Stromal cell of bone marrow (primary cell): ENCODE measurements at regions not wholly inside any gene's neighbourhood (a gene's known extent, or its start where the extent isn't known, plus 50 kb on each side); places are given as distances from the start of the nearest gene placed in this dataset.
A peak's percentile ranks its signal among the peaks of the same experiment; 100 is the strongest.

Source experiments
- DNase-seq: peaks from one replicate; pipeline ENCODE4 v3.0.0-alpha.2; 2012; ENCODE audit warnings: low read depth

DNA sequence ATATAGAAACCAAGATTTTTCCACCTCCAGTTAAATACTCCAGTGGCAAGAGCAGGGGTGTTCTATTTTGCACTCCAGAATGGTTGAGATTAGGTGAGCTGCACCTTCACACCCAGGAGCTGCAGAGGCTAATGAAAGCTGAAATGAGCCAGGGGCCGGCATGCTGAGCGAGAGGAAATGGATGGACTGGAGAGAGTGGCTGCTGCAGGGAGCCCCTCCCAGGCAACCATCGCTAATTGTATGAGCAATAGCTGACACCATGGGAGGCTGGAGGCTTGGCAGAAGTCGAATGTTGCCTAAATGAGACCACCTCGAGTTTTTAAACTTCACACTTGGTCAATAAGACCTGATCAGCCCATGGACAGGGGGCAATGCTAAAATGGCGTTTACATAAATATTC lies 301.8 kb upstream of the TMPO start:
- no peak for DNase-seq

DNA sequence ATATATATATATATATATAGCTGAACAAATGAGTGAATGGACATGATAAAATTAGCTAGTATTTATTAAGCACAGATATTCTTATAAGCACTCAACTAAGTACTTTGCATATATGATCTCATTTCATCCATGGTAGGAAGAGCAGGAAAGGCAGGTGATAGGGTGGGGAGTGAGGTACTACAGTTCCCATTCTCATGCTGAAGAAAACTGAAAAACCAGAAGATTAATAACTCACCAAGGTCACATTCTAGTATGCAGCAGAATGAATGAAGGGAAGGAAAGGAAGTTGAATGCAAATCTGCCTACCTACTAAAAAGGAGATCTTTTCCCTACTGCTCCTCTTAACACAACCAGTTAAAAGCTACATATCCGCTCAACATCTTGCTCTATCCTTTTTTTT lies 298.1 kb upstream of the TMPO start:
- no peak for DNase-seq

DNA sequence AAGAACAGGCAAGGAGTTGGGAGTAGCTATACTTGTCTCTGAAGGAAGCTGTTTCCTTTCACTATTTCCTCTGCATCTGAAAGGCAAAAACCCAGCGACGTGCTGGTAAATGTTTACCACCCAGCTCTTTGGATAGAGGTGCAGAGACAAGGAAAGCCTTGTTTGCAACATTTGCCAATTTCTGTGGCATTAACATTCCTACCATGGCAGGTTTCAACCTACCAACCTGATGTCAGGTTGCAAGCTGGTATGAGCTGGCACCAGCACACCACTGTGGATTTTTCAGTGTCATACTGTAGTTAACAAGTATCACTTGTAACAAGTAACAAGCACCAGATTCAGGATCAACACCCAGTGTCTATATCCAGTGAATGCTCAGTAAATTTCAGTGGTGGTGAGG lies 294.8 kb upstream of the TMPO start:
- no peak for DNase-seq

DNA sequence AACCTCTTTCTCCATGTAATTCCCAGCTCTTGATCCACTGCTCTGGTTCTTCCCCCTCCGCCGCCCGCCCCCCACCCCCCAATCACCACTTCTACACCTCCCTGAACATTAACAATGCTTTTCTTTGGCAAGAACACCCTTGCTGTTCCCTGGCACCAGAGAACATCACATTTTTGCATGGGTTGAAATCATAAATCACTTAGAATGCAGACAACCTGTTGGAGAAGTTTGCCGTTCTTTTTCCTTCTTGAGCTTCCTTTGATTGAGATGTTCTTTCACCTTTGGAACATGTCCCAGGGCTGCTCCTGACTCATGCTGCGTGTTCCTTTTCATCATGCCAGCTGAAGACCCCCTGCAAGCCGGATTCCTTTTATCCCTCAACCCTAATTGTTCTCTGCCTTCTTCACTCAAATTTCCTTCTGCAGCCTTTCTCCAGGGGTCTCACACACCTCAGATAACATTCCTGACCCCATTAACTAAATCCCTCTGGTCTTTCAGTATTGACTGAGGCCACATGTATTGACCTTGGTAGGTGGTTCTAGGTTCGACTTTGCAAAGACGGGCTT lies 294.1 kb upstream of the TMPO start:
- DNase-seq = no peak

DNA sequence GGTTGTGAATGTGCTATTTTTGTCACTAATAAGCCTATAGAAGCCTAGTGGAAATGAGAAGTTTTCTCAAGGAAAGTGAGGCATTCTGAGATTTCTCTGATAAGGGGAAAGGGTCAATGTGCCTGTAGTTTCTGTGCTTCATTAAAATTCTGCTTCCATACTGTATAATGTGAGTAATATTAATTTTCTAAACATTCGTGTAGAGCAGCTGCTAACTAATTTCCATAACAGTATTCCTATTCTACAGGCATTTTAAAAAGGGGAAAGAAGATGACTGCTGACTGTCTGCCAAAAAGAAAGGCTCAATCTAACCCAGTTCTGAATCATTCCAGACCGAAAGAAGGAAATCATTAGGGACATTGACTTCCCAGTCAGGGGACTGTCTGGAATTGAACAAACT lies 293.3 kb upstream of the TMPO start:
- DNase-seq = no peak

DNA sequence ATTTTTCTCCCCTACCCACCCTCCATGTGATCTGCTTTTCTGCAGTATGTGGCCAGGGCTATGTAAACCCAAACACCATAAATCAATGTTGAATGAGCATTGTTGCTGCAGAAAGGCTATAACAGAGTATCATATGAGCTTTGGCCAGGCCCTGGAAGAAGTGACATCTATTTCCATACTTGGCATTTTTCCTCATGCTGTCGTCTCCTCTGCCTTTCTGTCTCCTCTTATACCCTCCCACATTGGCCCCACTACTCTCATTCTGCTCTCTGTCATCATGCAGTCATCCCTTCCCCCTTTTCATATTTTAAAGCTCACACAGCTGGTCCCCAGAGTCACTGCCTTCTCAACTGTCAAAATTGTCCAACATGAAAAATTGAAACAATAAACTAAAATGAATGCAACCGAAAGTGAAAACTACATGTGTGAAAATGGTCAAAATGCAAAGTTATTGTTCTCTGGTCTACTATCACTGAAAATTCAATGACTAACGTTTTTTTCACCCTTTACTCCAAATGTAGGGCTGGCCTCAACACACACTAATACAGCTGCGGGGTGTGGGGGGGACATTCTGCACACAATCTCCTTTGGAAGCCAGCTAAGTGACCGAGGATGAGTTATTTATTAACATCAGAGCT lies 290.7 kb upstream of the TMPO start:
- no peak for DNase-seq

DNA sequence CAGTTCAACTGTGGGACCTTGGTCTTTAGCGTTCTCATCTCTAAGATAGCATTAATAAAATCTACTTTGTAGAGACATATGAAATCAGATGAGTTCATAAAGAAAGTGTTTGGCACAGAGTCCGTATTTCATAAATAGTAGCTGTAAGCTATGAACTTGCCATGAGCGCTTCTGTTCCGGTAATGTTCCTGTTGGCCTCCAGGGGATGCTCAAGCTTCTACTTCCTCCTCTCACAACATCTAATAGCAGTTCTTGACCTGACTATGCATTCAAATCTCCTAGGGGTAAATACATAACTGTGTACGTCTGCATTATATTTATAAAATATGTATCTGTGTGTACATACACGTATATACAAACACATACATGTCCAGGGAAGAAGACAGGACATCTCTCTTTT lies 288.2 kb upstream of the TMPO start:
- no peak for DNase-seq

DNA sequence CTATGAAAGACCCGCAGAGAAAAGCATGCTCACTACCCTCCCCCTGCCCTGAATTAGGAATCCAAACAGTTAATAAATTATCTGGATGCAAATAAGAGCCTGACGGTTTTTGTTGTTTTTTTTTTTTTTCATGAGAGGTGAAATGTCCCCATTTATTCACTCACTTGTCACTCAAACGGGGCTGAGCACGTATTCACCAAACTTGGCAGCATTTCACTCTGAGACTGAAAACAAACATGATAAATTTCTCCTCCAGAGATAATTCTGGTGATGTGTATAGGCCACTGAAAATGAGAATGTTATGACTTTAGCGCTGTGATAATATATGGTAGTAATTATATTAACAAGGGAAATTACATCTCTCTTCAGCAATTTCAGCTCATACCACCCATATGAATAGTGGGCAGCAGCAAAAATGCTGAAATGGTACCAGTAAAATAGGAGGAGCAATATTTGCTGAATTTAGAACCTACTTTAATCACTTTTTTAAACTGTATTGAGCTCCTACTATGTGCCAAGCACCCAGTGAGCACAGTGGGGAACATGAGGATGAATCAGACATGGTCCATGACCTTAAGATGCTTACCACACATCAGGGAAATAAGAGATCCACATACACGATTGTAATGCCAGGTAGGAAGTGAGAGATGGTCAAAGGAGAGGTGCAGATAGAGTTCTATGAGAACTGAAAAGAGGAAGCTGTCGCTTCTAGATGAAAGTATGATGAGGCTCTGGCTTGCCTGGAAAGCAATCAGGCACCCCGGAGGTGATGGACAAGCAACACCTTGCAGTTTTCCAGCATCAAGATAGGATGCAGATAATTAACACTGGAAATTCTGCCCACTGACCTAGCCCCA lies 286.5 kb upstream of the TMPO start:
- DNase-seq = no peak

DNA sequence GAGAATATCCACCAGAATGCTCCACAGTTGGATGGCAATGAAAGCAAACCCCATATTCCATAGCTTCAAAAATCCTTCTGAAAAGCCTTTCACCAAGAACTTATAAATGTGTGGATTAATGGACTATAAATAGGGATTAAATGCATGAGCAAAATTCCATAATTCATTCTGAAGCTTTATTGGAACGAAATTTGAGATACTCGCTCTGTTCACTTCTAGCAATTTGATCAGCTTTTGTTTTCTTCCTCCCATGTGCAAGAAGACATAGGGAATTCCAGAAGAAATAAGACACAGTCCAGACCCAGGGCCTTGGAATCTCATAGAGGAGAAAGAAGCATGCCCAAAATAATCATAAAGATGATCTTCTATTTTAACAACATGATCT lies 285.9 kb upstream of the TMPO start:
- no peak for DNase-seq

DNA sequence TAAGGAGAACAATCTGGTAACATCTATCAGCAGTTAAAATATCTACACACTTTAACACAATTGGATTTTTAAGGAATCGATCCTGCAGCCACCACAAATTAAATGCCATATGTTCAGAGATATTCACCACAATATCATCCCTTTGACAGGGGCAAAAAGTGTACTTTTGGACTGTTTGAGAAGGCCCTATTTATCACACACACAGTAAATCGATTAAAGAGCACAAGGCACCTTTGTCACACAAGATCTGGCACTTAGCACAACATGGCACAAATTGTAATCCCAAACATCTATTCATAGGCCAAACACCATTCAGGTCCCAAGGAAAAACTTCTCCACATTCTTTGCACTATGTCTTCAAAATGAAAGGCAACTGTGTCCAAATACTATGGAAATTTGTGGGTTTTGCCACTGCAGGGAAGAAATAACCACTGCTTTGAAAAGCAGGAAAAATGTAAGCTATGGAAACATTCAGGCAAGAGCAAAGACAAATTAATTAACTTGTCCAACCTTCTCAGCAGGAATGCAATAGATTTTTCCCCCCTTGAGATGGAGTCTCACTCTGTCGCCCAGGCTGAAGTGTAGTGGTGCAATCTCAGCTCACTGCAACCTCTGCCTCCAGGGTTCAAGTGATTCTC lies 282.5 kb upstream of the TMPO start:
- DNase-seq = no peak

DNA sequence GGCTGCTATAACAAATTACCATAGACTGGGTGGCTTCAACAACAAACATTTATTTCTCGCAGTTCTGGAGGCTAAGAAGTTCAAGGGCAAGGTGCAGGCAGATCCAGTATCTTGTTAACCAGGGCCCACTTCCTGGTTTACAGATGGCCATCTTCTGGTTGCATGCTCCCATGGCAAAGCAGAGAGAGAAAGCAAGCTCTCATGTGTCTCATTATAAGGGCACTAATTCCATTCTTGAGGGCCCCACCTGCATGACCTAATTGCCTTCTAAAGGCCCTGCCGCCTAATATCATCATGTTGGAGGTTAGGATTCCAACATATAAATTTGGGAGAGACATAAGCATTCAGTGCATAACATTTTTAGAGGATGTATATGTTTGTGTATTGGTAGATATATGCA lies 280.1 kb upstream of the TMPO start:
- no peak for DNase-seq

DNA sequence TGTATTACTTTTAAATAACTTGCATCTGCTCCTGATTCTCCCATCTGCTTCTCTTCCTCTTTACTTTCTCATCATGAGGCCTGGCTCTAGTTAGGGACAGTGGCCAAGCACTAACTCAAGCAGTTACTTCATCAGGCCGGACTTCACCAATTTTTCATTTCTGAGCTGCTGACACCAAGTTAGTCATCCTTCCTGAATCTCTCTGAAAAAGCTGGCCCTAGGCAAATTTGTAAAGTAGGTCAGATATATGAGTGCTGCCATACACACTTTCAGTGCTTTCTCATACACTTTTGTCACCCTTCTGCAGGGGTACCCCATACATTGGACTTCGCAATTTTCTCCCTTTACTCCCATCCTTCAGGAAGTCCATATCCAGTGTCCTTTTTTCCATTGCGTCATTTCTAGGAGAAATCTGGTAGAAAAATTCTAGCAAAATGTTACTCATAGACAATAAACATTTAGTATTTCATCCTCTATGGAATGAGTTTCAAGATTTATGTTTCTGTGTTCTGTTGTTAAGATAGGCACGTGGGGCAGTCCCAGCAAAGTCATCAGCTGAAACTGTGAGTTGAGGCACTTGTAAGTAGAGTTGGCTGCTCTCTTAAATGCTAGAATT lies 276.8 kb upstream of the TMPO start:
- DNase-seq = peak; percentile 72

DNA sequence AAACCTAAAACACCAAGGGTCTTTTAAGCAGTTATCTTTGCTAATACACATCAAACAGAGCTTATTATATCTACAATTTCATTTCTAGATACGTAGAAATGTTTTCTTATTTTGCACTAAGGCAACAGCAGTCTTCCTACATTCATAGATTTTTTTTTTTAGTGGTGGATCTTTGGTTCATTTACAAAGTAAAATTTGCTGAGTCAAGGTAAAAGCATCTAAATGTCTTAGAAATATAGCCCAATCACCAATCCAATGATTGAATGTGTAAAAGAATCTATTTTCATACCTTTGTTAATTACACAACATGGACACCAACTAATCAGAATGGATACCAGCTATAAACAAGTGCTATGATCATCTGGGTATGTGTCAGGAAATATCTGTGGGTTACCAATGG lies 272.2 kb upstream of the TMPO start:
- DNase-seq = no peak

DNA sequence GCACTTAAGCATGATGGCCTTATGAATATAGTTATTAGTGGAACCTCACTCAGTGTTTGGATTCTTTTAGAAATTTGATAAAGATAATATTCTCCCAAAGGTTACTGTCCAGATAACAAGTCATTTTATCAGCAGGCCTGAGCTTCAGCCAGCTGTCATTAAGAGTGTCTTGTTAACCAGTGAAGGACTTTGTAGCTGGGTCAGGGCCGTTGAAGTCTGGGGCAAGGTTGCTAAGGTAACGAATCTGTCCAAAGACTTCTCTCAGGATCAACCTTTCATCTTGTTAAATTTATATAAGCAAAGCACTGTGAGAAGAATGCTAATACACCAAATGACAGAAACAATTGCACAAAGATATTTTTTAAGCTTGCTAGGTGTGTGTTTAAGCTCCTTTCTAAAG lies 271.3 kb upstream of the TMPO start:
- DNase-seq = no peak

DNA sequence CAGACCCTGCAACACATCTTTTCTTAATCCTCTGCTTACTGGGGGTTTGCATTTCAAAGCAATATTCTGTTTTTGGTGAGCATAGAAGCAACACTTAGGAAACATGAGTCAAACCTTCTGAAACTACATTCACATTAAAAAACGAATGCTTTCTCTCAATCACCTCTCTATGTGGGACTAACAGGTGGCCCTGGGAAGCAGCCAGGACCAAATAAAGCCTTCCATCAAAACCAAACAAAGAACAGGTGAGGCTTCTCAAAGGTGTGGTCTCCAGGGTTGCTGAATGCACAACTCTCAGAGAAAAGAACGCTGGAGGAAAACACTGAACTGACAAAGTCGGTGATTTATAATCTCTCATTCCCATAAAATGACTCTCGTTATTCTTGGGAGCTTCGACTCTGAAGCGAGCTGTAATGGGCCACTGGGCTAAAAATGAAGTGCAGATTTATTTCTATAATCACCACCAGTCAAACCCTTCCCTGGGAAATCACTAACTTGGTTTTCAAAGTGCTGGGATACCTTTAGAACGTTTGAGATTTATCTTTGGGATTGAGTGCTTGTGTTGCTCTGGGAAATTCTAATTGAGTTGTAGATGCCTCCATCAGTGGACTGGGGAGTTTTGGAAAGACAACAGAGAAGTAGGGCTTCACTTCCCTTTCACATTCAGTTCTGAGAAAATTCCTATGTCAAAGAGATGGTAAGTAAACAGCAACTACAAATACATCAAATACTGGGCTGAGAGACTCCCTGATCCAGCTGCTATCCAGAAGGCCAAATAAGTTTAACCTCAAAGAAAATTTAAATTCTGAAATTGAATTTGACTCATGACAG lies 262.0 kb upstream of the TMPO start:
- DNase-seq = no peak

DNA sequence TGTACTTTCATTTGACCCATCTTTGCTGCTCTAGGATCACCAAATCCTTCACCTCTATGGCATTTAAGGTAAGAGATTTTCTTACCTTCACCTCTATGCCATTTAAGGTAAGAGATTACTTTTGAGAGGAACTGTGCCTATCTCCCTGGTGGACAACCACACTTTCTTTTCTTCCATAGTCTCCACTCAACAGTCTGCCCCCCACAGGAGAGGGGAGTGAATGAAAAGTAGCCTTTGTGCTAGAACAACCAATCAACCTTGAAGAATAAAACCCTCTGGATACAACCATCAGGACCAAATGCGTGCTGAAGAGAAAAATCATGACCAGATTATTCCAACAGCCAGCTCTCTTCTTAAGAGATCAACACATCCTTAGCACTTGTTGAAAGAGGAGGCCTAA lies 258.6 kb upstream of the TMPO start:
- no peak for DNase-seq

DNA sequence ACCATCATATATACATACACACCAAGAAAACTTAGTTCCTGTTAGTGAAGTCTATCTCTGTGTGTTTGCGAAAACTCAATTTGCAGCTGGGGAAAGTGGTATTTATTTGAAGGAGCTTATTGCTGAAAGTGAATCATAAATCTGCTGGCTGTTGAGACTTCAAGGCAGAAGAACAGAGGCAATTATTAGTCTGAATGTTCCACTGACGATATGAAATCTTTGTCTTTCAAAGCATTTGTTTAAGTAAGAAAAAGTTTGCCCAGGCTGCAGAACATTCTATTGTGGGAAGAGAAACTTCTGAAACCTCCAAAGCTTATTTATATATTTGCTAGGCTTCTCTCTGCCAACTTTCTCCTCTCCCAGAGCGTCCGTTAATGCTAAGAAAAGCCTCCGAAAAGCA lies 255.7 kb upstream of the TMPO start:
- DNase-seq = no peak

DNA sequence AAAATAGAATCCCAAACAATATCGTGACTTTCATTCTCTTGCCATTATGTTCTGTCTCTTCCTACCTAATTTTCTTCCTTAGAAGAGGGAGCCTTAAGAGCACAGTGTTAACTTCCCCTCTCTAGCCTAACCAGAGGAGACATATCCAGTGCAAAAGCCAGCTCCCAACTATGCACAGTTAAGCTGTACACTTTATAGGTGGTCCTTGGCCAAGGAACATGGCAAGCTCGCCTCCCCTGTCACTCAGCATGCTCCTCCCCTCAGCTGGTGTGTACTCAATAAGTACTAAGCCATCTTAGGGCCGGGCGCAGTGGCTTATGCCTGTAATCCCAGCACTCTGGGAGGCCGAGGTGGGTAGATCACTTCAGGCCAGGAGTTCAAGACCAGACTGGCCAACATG lies 255.1 kb upstream of the TMPO start:
- no peak for DNase-seq

DNA sequence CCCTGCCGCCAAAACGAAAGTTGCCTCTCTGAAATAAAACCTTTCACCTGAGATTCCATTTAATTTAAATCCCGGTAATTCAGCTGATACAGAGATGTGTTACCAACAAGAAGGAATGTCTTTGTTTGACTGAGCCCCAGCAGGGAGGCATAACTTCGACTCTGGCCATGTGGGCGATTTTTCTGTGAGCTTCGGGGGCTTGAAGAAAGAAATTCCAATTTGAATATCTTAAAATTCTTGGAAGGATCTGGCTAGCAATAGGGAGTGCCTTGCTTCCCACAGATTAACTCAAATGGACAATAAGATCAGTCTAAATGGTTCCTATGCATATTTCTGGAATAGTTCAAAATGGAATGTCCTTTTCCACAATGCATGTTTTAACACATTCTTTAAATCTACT lies 252.5 kb upstream of the TMPO start:
- DNase-seq = no peak

DNA sequence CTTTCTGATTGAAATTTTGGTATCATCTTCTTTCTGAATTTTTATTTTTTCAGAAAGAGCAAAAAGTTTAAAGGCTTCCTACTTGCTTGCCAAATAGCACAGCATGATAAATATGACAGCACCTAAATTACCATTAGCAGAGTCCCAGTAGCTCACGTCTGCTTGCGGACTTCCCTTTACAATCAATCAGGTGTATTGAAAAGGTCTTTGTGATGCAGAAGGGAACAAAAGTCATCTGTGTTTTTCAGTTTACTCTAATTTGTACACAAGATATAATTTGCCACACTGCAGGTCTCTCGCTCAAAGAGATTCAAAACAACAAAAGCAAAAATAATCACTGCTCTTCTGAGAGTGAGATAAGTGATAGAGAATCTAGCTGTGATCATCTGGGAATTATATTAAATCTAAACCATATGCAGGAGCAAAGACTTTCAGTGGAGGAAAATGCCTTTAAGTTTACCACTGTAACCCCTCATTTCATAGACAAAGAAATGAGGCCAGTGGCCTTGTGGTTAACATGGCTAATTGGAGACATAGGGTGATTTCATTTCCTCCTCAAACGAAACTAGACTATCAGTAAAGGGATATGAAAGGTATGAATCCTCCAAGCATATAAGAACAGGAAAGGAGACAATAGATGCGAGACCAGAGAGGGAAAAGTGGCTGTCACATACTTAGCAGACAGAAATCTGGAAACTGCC lies 240.8 kb upstream of the TMPO start:
- no peak for DNase-seq

DNA sequence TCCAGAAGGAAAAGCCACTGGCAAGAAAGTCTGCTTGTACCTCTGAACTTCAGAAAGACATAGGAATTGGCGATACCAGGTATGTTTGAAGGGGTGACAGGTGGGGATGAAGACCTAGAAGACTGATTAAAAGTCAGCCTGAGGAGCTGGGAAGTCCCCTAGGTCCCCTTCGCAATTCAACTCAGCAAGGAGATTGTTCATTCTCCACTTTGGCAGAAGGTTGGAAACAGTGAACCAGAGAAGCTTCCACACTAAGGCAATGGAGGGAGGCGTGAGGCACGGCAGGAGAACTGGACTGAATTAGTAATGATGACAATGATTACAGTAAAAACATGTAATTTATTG lies 240.3 kb upstream of the TMPO start:
- no peak for DNase-seq
